ENCODE measurements at regions not wholly inside any gene's neighbourhood (a gene's known extent, or its start where the extent isn't known, plus 50 kb on each side); places are given as distances from the start of the nearest gene placed in this dataset.

- in situ Hi-C loops (cut with MboI; ENCODE audit: low pct_unique_long_range_greater_than_20kb, low sequenced_read_pairs, unreplicated experiment): no loop called here
- DNase-seq (ENCODE audit: low spot score): no peak
- TF ChIP-seq, protein P1, sequence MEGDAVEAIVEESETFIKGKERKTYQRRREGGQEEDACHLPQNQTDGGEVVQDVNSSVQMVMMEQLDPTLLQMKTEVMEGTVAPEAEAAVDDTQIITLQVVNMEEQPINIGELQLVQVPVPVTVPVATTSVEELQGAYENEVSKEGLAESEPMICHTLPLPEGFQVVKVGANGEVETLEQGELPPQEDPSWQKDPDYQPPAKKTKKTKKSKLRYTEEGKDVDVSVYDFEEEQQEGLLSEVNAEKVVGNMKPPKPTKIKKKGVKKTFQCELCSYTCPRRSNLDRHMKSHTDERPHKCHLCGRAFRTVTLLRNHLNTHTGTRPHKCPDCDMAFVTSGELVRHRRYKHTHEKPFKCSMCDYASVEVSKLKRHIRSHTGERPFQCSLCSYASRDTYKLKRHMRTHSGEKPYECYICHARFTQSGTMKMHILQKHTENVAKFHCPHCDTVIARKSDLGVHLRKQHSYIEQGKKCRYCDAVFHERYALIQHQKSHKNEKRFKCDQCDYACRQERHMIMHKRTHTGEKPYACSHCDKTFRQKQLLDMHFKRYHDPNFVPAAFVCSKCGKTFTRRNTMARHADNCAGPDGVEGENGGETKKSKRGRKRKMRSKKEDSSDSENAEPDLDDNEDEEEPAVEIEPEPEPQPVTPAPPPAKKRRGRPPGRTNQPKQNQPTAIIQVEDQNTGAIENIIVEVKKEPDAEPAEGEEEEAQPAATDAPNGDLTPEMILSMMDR (IDR thresholded peaks at IDR 0.05; ENCODE audit: extremely low read depth, insufficient read depth, missing control alignments): no peak
These were observed 71.2 kb upstream of the IQSEC1 start for GRCh38 chr3:13144163-13145023.

- in situ Hi-C loops (cut with MboI; ENCODE audit: low pct_unique_long_range_greater_than_20kb, low sequenced_read_pairs, unreplicated experiment): no loop called here
- no peak for DNase-seq (ENCODE audit: low spot score)
- TF ChIP-seq, protein P1 (IDR thresholded peaks at IDR 0.05; ENCODE audit: extremely low read depth, insufficient read depth, missing control alignments): no peak
These were observed 70.3 kb upstream of the IQSEC1 start for GRCh38 chr3:13143381-13144004.

- DNase-seq (ENCODE audit: low spot score): no peak
- TF ChIP-seq, protein P1 (IDR thresholded peaks at IDR 0.05; ENCODE audit: extremely low read depth, insufficient read depth, missing control alignments): no peak
- in situ Hi-C loops (cut with MboI; ENCODE audit: low pct_unique_long_range_greater_than_20kb, low sequenced_read_pairs, unreplicated experiment): no loop called here
These were observed 69.5 kb upstream of the IQSEC1 start for GRCh38 chr3:13142552-13143380.

- DNase-seq (ENCODE audit: low spot score): peak; percentile 56
- TF ChIP-seq, protein P1 (IDR thresholded peaks at IDR 0.05; ENCODE audit: extremely low read depth, insufficient read depth, missing control alignments): no peak
- in situ Hi-C loops (cut with MboI; ENCODE audit: low pct_unique_long_range_greater_than_20kb, low sequenced_read_pairs, unreplicated experiment): no loop called here
These were observed 68.8 kb upstream of the IQSEC1 start for GRCh38 chr3:13141991-13142412.

DNA sequence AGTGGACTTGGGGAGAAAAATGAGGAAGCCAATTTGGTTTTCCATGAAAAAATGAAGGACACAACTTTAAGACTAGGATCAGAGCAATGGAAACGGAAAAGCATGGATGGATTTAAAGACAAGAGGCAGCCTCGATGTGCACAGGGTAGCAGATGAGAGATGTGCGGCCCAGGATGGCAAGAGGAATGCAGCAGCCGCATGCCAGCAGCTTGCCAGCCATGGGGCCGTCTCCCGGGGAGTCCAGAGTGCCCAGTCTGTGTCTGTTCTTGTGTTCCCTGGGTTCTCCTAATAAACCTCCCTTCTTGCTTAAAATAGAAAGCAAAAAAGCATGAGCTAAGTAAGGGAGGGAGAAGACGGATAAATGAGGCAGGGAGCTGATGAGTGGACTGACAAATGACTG lies 68.0 kb upstream of the IQSEC1 start:
- no peak for DNase-seq (ENCODE audit: low spot score)
- TF ChIP-seq, protein P1 (IDR thresholded peaks at IDR 0.05; ENCODE audit: extremely low read depth, insufficient read depth, missing control alignments): no peak
- in situ Hi-C loops (cut with MboI; ENCODE audit: low pct_unique_long_range_greater_than_20kb, low sequenced_read_pairs, unreplicated experiment): no loop called here

- DNase-seq (ENCODE audit: low spot score): no peak
- TF ChIP-seq, protein P1 (IDR thresholded peaks at IDR 0.05; ENCODE audit: extremely low read depth, insufficient read depth, missing control alignments): no peak
- in situ Hi-C loops (cut with MboI; ENCODE audit: low pct_unique_long_range_greater_than_20kb, low sequenced_read_pairs, unreplicated experiment): no loop called here
These were observed 67.4 kb upstream of the IQSEC1 start for GRCh38 chr3:13140596-13140995.
